Myocyte (in vitro differentiated cells): ENCODE measurements at regions not wholly inside any gene's neighbourhood (a gene's known extent, or its start where the extent isn't known, plus 50 kb on each side); places are given as distances from the start of the nearest gene placed in this dataset.
A peak's percentile ranks its signal among the peaks of the same experiment; 100 is the strongest.
"Not testable (repeated sequence)": the region's sequence is repeated elsewhere in the genome, so short reads cannot be mapped to it uniquely, and the experiment has no call there.

ENCODE experiments used
- DNase-seq: peaks from one replicate; pipeline ENCODE4 v3.0.0-alpha.2; 2012; ENCODE audit warnings: low read depth

GRCh38 chr3:81375921-81376320, 385.5 kb downstream of the GBE1 start:
- peak; percentile 3 for DNase-seq

- DNase-seq, result no peak
Observed at GRCh38 chr3:81364411-81364810, 397.0 kb downstream of the GBE1 start.

- no peak for DNase-seq
Observed at GRCh38 chr3:81363816-81364215, 397.6 kb downstream of the GBE1 start.

GRCh38 chr3:81354119-81354518, 407.3 kb downstream of the GBE1 start:
- DNase-seq, result no peak

GRCh38 chr3:81352867-81353266, 408.6 kb downstream of the GBE1 start:
- DNase-seq, result peak; percentile 0

GRCh38 chr3:81349816-81350340, 411.6 kb downstream of the GBE1 start:
- DNase-seq, result no peak

GRCh38 chr3:81339040-81339845, 422.2 kb downstream of the GBE1 start:
- DNase-seq, result no peak

- DNase-seq, result no peak
Observed at GRCh38 chr3:81336470-81336869, 425.0 kb downstream of the GBE1 start.

GRCh38 chr3:81329835-81330234, 431.6 kb downstream of the GBE1 start:
- DNase-seq, result not testable (repeated sequence)

- DNase-seq, result no peak
Observed at GRCh38 chr3:81326245-81326644, 435.2 kb downstream of the GBE1 start.

- no peak for DNase-seq
Observed at GRCh38 chr3:81320862-81321261, 440.6 kb downstream of the GBE1 start.

- DNase-seq, result no peak
Observed at GRCh38 chr3:81315030-81315429, 446.4 kb downstream of the GBE1 start.

GRCh38 chr3:81311321-81311720, 450.1 kb downstream of the GBE1 start:
- no peak for DNase-seq

GRCh38 chr3:81308306-81308705, 453.1 kb downstream of the GBE1 start:
- no peak for DNase-seq

GRCh38 chr3:81307221-81307620, 454.2 kb downstream of the GBE1 start:
- no peak for DNase-seq

GRCh38 chr3:81303321-81303720, 458.1 kb downstream of the GBE1 start:
- DNase-seq, result no peak

GRCh38 chr3:81302045-81302444, 459.4 kb downstream of the GBE1 start:
- DNase-seq, result peak; percentile 29

- DNase-seq, result no peak
Observed at GRCh38 chr3:81301230-81301629, 460.2 kb downstream of the GBE1 start.

GRCh38 chr3:81300324-81300927, 461.0 kb downstream of the GBE1 start:
- no peak for DNase-seq

GRCh38 chr3:81299481-81299880, 462.0 kb downstream of the GBE1 start:
- no peak for DNase-seq

GRCh38 chr3:81295906-81296577, 465.4 kb downstream of the GBE1 start:
- no peak for DNase-seq

GRCh38 chr3:81293156-81293555, 468.3 kb downstream of the GBE1 start:
- DNase-seq, result no peak
